ENCODE measurements at regions not wholly inside any gene's neighbourhood (a gene's known extent, or its start where the extent isn't known, plus 50 kb on each side); places are given as distances from the start of the nearest gene placed in this dataset.

- no peak for TF ChIP-seq POLR2A (IDR thresholded peaks at IDR 0.05)
- TF ChIP-seq, protein P1, sequence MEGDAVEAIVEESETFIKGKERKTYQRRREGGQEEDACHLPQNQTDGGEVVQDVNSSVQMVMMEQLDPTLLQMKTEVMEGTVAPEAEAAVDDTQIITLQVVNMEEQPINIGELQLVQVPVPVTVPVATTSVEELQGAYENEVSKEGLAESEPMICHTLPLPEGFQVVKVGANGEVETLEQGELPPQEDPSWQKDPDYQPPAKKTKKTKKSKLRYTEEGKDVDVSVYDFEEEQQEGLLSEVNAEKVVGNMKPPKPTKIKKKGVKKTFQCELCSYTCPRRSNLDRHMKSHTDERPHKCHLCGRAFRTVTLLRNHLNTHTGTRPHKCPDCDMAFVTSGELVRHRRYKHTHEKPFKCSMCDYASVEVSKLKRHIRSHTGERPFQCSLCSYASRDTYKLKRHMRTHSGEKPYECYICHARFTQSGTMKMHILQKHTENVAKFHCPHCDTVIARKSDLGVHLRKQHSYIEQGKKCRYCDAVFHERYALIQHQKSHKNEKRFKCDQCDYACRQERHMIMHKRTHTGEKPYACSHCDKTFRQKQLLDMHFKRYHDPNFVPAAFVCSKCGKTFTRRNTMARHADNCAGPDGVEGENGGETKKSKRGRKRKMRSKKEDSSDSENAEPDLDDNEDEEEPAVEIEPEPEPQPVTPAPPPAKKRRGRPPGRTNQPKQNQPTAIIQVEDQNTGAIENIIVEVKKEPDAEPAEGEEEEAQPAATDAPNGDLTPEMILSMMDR (IDR thresholded peaks at IDR 0.05), result no peak
Observed at GRCh38 chr3:30539206-30539605, 67.2 kb upstream of the TGFBR2 start.
